RWPE1 (cell line): ENCODE measurements at regions not wholly inside any gene's neighbourhood (a gene's known extent, or its start where the extent isn't known, plus 50 kb on each side); places are given as distances from the start of the nearest gene placed in this dataset.

Source experiments
- CTCF ChIA-PET: fragments of 350-600 bp; sonication (Branson Sonifier 250); formaldehyde crosslinking; extraction: SDS; loops from one replicate; lab custom pipeline; 2021; lab: Yijun Ruan, JAX
- POLR2A ChIA-PET: fragments of 400-600 bp; formaldehyde crosslinking; extraction: SDS; loops from one replicate; lab custom pipeline; 2020; ENCODE audit warnings: antibody characterized with exemption; ENCODE audit not compliant: low non-redundant PET; lab: Yijun Ruan, JAX
- DNase-seq: peaks from one replicate; pipeline ENCODE4 v3.0.0; 2012; ENCODE audit warnings: low spot score
- H3K27ac ChIP-seq: fragments of 450-650 bp; 2 replicates; pipeline ENCODE4 v1.5.1; 2017
- TF ChIP-seq, protein P1 (sequence below): fragments of 450-650 bp; conservative IDR thresholded peaks from 2 replicates; pipeline ENCODE4 v1.5.1; 2017; ENCODE audit warnings: low read depth, mild to moderate bottlenecking

DNA sequence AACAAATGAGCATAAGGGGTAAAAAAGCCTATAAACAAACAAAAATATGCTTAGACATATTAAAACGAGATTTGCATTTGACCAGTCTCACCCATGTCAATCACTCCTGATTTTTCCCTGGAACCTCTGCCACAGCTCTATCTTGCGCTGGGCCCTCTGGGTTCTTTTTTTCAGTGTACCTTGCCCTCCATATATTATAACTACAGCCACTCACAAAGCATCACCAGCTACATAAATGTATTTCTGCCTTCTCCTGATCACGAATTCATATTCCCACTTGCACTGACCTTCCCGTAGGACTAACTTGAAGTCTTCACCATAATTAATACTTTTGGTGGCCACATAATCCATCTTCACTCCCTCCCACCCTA, 395.6 kb upstream of the ROBO2 start:
- ChIA-PET CTCF (no interaction called here), POLR2A (no interaction called here)
- DNase-seq, result no peak
- TF ChIP-seq, protein P1, sequence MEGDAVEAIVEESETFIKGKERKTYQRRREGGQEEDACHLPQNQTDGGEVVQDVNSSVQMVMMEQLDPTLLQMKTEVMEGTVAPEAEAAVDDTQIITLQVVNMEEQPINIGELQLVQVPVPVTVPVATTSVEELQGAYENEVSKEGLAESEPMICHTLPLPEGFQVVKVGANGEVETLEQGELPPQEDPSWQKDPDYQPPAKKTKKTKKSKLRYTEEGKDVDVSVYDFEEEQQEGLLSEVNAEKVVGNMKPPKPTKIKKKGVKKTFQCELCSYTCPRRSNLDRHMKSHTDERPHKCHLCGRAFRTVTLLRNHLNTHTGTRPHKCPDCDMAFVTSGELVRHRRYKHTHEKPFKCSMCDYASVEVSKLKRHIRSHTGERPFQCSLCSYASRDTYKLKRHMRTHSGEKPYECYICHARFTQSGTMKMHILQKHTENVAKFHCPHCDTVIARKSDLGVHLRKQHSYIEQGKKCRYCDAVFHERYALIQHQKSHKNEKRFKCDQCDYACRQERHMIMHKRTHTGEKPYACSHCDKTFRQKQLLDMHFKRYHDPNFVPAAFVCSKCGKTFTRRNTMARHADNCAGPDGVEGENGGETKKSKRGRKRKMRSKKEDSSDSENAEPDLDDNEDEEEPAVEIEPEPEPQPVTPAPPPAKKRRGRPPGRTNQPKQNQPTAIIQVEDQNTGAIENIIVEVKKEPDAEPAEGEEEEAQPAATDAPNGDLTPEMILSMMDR, result no peak
- H3K27ac ChIP-seq, result no peak overlapping the region

DNA sequence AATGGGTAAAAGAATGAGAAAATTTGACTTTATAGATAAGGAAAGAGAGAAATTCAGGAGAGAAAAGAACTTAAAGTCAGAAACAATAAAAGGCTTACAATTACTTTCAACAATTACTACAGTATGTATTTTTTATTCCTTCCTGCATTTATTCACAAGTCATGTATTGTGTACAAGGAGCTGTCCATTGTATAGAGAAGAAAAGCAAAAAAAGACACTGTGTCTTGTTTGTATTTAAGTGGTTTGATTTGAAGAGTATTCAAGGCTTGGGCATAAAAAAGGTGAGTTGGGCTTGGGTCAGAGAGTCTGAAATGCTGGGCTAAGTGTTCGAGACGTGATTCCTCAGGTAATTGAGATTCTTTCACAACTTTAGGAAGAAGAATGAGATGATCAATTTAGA, 394.2 kb upstream of the ROBO2 start:
- TF ChIP-seq, protein P1, result no peak
- ChIA-PET CTCF (no interaction called here), POLR2A (no interaction called here)
- H3K27ac ChIP-seq, result no peak overlapping the region
- no peak for DNase-seq

DNA sequence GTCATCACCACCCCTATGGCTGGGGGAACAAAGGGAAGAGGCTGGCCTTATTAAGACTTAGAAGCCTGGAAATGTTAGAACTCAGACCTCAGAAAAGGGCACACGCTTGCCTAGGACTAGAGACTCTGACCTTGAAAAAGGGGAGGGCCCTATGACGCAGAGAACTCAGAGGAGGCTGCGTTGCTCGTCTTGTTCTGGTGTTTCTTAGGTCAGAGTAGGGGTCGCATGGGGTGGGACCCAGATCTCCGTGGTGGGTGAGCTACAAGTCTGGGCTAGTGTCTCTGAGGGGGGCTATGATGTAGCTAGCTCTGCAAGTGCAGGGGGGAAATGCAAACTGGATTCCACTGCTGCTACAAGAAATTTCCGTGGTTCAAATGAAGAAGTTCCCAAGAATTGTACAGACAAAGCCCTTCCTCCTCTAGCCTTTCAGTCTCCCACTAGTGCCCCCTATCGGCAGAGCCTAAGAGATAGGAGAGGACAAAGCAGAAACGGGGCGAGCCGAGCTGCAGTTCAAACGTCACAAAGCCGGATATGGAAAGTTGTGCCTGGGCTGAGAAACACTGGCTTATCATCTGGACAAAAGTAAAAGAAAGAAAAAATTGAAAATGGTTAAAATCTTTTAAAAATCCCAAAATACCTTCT, 392.9 kb upstream of the ROBO2 start:
- ChIA-PET POLR2A (no interaction called here), CTCF (no interaction called here)
- H3K27ac ChIP-seq, result no peak overlapping the region
- TF ChIP-seq, protein P1, result no peak
- no peak for DNase-seq

DNA sequence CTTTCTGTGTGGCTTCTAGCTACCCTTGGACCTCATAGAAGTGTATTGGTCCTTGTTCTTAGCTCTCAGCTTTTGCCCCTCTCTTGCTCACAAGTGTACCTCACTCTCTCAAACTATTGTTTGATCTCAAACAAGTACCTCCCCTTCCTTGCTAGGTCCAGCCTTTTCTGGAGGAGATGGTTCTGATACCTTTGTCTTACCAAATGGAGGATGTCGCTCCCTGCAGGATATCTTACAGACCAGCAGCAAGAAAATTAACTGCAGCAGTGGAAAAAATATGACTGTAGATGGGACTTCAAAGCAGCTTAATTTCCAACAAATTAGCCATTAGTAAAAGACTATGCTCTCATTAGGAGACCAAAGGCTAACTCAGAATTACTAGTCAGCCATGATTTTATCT, 388.1 kb upstream of the ROBO2 start:
- no peak for DNase-seq
- POLR2A ChIA-PET, result no interaction called here
- CTCF ChIA-PET, result interaction anchor here (0.9 kb wide), 1 partner anchor 21 kb away, joined by 3 read pairs; no protein-coding TSS in a partner anchor
- H3K27ac ChIP-seq, result no peak overlapping the region
- TF ChIP-seq, protein P1, result no peak

DNA sequence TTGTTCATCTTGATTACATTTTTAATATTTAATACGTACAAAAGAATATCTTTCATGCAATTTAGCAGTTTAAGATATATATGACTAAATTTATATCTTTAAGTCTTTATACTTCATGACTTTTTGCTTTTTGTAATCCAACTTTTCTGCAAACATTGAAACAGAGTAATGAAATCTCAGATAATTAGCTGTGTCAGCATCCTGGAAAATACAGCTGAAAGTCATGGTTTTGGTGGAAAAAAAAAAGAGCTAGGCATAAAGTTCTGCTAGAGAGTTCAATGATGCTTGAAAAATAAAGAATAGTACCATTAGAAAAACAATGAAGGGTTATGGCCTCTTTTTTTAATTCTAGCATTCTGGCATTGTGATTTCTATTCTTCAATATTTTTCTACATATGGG, 387.4 kb upstream of the ROBO2 start:
- no peak overlapping the region for H3K27ac ChIP-seq
- ChIA-PET POLR2A (no interaction called here), CTCF (interaction anchor here (0.9 kb wide), 1 partner anchor 20 kb away, joined by 3 read pairs; no protein-coding TSS in a partner anchor)
- TF ChIP-seq, protein P1, result no peak
- DNase-seq, result no peak

DNA sequence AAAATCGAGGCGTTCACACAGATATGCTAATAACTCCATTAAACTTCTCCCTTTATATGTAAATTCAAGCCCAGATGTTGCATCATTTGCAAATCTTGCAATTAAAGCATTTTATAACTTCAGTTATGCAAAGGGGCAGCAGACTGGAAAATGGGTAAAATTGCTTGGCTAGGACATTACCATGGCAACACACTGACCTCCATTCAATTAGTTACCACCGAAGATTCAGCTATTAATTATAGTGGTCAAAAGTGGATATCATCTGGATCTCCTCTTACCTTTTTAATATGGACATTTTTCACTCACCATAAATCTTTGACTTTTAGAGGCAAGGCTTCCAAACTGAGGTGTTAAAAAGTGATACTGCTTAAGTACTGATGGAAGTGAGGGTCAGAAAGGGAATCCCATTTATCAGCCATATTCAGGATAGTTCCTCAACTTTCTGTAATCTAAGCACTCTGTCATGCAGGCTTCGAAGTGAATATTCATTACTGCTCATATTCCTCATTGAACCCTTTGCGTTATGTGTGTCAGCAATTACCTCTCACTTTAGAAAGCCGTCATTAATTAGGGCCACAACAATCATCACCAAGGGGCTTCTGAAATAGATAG, 386.2 kb upstream of the ROBO2 start:
- ChIA-PET CTCF (no interaction called here), POLR2A (no interaction called here)
- TF ChIP-seq, protein P1, result no peak
- no peak for DNase-seq
- H3K27ac ChIP-seq, result no peak overlapping the region
